Esophagus squamous epithelium (tissue), 5 donors: ENCODE measurements at regions not wholly inside any gene's neighbourhood (a gene's known extent, or its start where the extent isn't known, plus 50 kb on each side); places are given as distances from the start of the nearest gene placed in this dataset.

Source experiments
- DNase-seq: peaks from one replicate; lab custom pipeline; 2025; lab: John Stamatoyannopoulos, UW
- H3K27ac ChIP-seq, 4 donors: fragments of 200-600 bp; sonication (generic); one replicate each; pipeline ENCODE4 v1.5.1; 2016 to 2019; ENCODE audit warnings: mild to moderate bottlenecking in 1 of 4
- H3K27me3 ChIP-seq, 4 donors: fragments of 200-600 bp; sonication (generic); 1 replicate in 3 of 4; 2 replicates in 1 of 4; pipeline versions ENCODE4 v1.5.1 to v1.6.0; 2017 to 2021; ENCODE audit warnings: antibody characterized with exemption in 1 of 4
- H3K36me3 ChIP-seq, 3 donors: fragments of 200-600 bp; sonication (generic); one replicate each; pipeline ENCODE4 v1.5.1; 2016 to 2019
- H3K4me1 ChIP-seq, 3 donors: fragments of 200-600 bp; sonication (generic); one replicate each; pipeline ENCODE4 v1.5.1; 2017 to 2019
- H3K4me3 ChIP-seq, 4 donors: fragments of 200-600 bp; sonication (generic); 1 replicate in 3 of 4; 2 replicates in 1 of 4; pipeline ENCODE4 v1.5.1; 2016 to 2019; ENCODE audit warnings: mild to moderate bottlenecking in 2 of 4, moderate library complexity in 1 of 4
- H3K9me3 ChIP-seq, 3 donors: fragments of 200-600 bp; sonication (generic); one replicate each; pipeline ENCODE4 v1.5.1; 2016 to 2019
- CTCF ChIP-seq, 6 experiments: fragments of 450-650 bp in 4 of 6; fragments of 200-600 bp in 2 of 6; sonication (generic) in 2 of 6; IDR thresholded peaks; one replicate each; pipeline ENCODE4 v1.5.1; 2016 to 2019; ENCODE audit warnings: antibody characterized with exemption in 6 of 6, mild to moderate bottlenecking in 4 of 6, moderate library complexity in 4 of 6
- POLR2A ChIP-seq, 4 donors: fragments of 450-650 bp; IDR thresholded peaks; one replicate each; pipeline ENCODE4 v1.6.1; 2017; ENCODE audit warnings: antibody characterized with exemption in 4 of 4, mild to moderate bottlenecking in 4 of 4, moderate library complexity in 3 of 4
- WGBS, 2 donors: methylation state at CpG; one replicate each; pipeline ENCODE4 v1.1.5; 2018; 5-methylcytosine and 5-hydroxymethylcytosine counted together
- intact Hi-C: fragments of 100-400 bp; cut with DNase I; formaldehyde crosslinking; loops from one replicate; pipeline ENCODE4 v1.15.0; 2022
- donor health status: DM: yes; HTN: yes; CAD: no.

DNA sequence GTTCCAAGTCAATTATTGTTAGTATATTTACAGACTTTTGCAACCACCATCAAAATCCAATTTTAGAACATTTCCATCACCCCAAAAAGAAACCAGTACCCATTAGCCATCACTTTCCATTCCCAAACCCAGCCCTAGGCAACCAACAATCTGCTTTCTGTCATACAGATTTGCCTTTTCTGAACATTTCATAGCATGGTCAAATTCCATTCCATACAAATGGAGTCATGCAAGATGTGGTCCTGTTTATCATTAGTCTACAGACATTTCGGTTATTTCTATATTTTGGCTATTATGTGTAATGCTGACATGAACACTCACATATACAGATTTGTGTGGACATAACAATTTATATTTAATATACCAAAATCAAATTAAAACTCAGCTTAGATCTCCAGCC is 508.7 kb downstream of the ZNF674 start:
- intact Hi-C loops, result no loop called here
- WGBS, 2 donors, result 61 to 94% methylated on average over 1 of the region's 1 CpG
- Histone ChIP-seq H3K9me3 (peaks cover 0 to 8% (median 4%) of the 10 kb centered on the region in 3 donors), H3K36me3 (no peaks in the 10 kb centered on the region), H3K4me1 (no peaks in the 10 kb centered on the region), H3K27ac (no peak overlapping the region), H3K4me3 (no peak overlapping the region), H3K27me3 (no peaks in the 10 kb centered on the region)
- no peak for DNase-seq
- TF ChIP-seq CTCF (IDR thresholded peaks at IDR 0.05) (no peak), POLR2A (IDR thresholded peaks at IDR 0.05) (no peak)

DNA sequence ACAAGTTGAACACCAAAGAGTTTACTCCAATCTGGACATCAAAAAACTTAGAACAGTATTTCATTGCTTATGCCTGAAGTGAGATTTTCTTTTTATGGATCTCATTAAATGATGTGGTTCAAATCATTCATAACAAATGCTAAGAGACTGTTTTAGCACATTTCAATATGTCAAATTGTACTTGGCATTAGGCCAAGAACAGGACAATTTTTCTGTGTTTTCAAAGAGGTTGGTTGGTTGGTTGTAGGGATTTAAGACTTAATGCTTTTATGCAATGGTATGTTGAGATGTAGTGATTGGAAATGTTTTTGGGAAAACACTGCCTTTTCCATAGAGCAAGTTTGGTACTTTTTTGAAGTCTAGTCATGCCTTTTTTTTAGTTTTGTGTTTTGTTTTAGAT is 510.4 kb downstream of the ZNF674 start:
- H3K27ac ChIP-seq, result no peak overlapping the region
- TF ChIP-seq CTCF (IDR thresholded peaks at IDR 0.05) (no peak), POLR2A (IDR thresholded peaks at IDR 0.05) (no peak)
- no peaks in the 10 kb centered on the region for H3K9me3 ChIP-seq
- no peaks in the 10 kb centered on the region for H3K36me3 ChIP-seq
- no peaks in the 10 kb centered on the region for H3K4me1 ChIP-seq
- DNase-seq, result no peak
- intact Hi-C loops, result no loop called here
- H3K4me3 ChIP-seq, result no peak overlapping the region
- no peaks in the 10 kb centered on the region for H3K27me3 ChIP-seq

DNA sequence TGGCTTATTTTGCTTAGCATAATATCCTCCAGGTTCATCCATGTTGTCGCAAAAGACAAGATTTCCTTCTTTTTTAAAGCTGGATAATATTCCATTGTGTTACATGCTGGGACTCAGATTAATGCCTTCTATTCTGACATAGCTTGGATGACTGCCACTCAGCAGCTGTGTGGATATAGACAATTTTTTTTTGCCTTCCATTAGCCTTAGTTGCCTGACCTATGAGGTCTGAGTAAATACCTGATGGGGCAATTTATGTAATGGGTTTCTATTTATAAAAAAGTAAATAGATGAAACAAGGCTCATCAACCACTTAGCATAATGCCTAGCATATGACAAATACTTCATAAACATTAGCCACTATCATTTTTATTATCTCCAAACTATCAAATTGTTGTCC is 515.4 kb downstream of the ZNF674 start:
- intact Hi-C loops, result no loop called here
- H3K9me3 ChIP-seq, result no peaks in the 10 kb centered on the region
- H3K4me3 ChIP-seq, result no peak overlapping the region
- H3K4me1 ChIP-seq, result no peaks in the 10 kb centered on the region
- no peak overlapping the region for H3K27ac ChIP-seq
- no peaks in the 10 kb centered on the region for H3K27me3 ChIP-seq
- no peak for DNase-seq
- 85% methylated on average over 1 of the region's 1 CpG; no CpG with 5 or more reads in 1 of the 2 donors for WGBS, 2 donors
- no peak for TF ChIP-seq CTCF (IDR thresholded peaks at IDR 0.05)
- TF ChIP-seq POLR2A (IDR thresholded peaks at IDR 0.05), result no peak
- no peaks in the 10 kb centered on the region for H3K36me3 ChIP-seq

GRCh38 chrX:46016296-46016695 is 528.9 kb downstream of the ZNF674 start:
- H3K4me1 ChIP-seq, result no peaks in the 10 kb centered on the region
- no peaks in the 10 kb centered on the region for H3K9me3 ChIP-seq
- no peaks in the 10 kb centered on the region for H3K27me3 ChIP-seq
- TF ChIP-seq POLR2A (IDR thresholded peaks at IDR 0.05) (no peak), CTCF (IDR thresholded peaks at IDR 0.05) (no peak)
- no peak for DNase-seq
- intact Hi-C loops, result no loop called here
- H3K4me3 ChIP-seq, result no peak overlapping the region
- H3K27ac ChIP-seq, result no peak overlapping the region
- H3K36me3 ChIP-seq, result no peaks in the 10 kb centered on the region
- WGBS, 2 donors, result 73 to 96% methylated on average over 18 of the region's 18 CpGs

- no peaks in the 10 kb centered on the region for H3K4me1 ChIP-seq
- H3K4me3 ChIP-seq, result no peak overlapping the region
- intact Hi-C loops, result no loop called here
- H3K27me3 ChIP-seq, result no peaks in the 10 kb centered on the region
- no peaks in the 10 kb centered on the region for H3K36me3 ChIP-seq
- H3K27ac ChIP-seq, result no peak overlapping the region
- H3K9me3 ChIP-seq, result no peaks in the 10 kb centered on the region
- WGBS, 2 donors, result 39 to 68% methylated on average over 2 of the region's 2 CpGs
- DNase-seq, result no peak
- TF ChIP-seq CTCF (IDR thresholded peaks at IDR 0.05), result no peak
- no peak for TF ChIP-seq POLR2A (IDR thresholded peaks at IDR 0.05)
These were observed 529.6 kb downstream of the ZNF674 start for GRCh38 chrX:46015653-46016052.
